Endothelial cell of umbilical vein (primary cell): ENCODE measurements at regions not wholly inside any gene's neighbourhood (a gene's known extent, or its start where the extent isn't known, plus 50 kb on each side); places are given as distances from the start of the nearest gene placed in this dataset.
"Not testable (repeated sequence)": the region's sequence is repeated elsewhere in the genome, so short reads cannot be mapped to it uniquely, and the experiment has no call there.

Experiments
- BruUV-seq: library from RNA; stranded (reverse); fragments of 400-500 nt; replicated peaks from 2 replicates; lab custom pipeline; 2021; lab: Mats Ljungman, UMichigan
- CTCF ChIA-PET: fragments of 300-600, 350-600 bp; sonication (Branson Sonifier 250); formaldehyde crosslinking; loops from one replicate; lab custom pipeline; 2021; ENCODE audit warnings: antibody characterized with exemption, inconsistent platforms; lab: Charles Lee
- POLR2A ChIA-PET: fragments of 300-600, 350-600 bp; sonication (Branson Sonifier 250); formaldehyde crosslinking; loops from one replicate; lab custom pipeline; 2021; ENCODE audit warnings: antibody characterized with exemption, inconsistent platforms; lab: Charles Lee
- DNase-seq: peaks from one replicate; pipeline ENCODE4 v3.0.0-alpha.2; 2011; ENCODE audit warnings: low read depth, low spot score
- FAIRE-seq: peaks from 2 replicates; lab custom pipeline; 2011; peaks lifted over from hg19 to GRCh38; lab: Jason Lieb, UNC
- H2AFZ ChIP-seq: 2 replicates; pipeline ENCODE4 v1.6.0; 2012; ENCODE audit warnings: low read depth, low read length, control low read depth, inconsistent platforms
- H3K27ac ChIP-seq: 2 replicates; pipeline ENCODE4 v1.5.1; 2011; ENCODE audit warnings: low read depth, mild to moderate bottlenecking, control low read depth, low read length, moderate library complexity; ENCODE audit not compliant: insufficient read depth
- H3K27me3 ChIP-seq, 2 experiments: 2 replicates each; pipeline versions ENCODE4 v1.6.0 to v1.6.1; 2011; ENCODE audit warnings: low read length in 2 of 2, mixed read lengths in 1 of 2; ENCODE audit not compliant: control insufficient read depth in 2 of 2, insufficient read depth in 2 of 2
- H3K36me3 ChIP-seq, 2 experiments: 2 replicates in 1 of 2; 3 replicates in 1 of 2; pipeline ENCODE4 v1.5.1; 2011; ENCODE audit warnings: low read length in 2 of 2, mild to moderate bottlenecking in 1 of 2, moderate library complexity in 1 of 2; ENCODE audit not compliant: control insufficient read depth in 2 of 2, insufficient read depth in 2 of 2; ENCODE audit errors: extremely low read depth in 1 of 2
- H3K4me1 ChIP-seq: 3 replicates; pipeline ENCODE4 v1.5.1; 2011; ENCODE audit warnings: mild to moderate bottlenecking, low read length; ENCODE audit not compliant: control insufficient read depth, insufficient read depth; ENCODE audit errors: extremely low read depth
- H3K4me2 ChIP-seq: 2 replicates; pipeline ENCODE4 v1.6.1; 2011; ENCODE audit warnings: low read length, control low read depth, mixed read lengths; ENCODE audit not compliant: insufficient read depth
- H3K4me3 ChIP-seq, 3 experiments: fragments of 200-600 bp in 1 of 3; sonication (generic), shearing (Covaris generic) in 1 of 3; replicated peaks in 1 of 3; 2 replicates each; pipeline ENCODE4 v1.5.1; 2011 to 2016; ENCODE audit warnings: control low read depth in 3 of 3, low read length in 3 of 3, mild to moderate bottlenecking in 2 of 3, inconsistent platforms in 1 of 3, low read depth in 1 of 3, moderate library complexity in 1 of 3; ENCODE audit not compliant: insufficient read depth in 1 of 3
- H3K79me2 ChIP-seq: 2 replicates; pipeline ENCODE4 v1.6.0; 2012; ENCODE audit warnings: low read length, inconsistent platforms; ENCODE audit not compliant: control insufficient read depth, insufficient read depth
- H3K9ac ChIP-seq: replicated peaks from 2 replicates; pipeline ENCODE3; 2011; ENCODE audit warnings: low read length, control low read depth; ENCODE audit not compliant: insufficient read depth; ENCODE audit errors: extremely low read depth
- H3K9me1 ChIP-seq: replicated peaks from 3 replicates; pipeline ENCODE4 v1.6.0; 2011; ENCODE audit warnings: mild to moderate bottlenecking, low read length; ENCODE audit not compliant: control insufficient read depth, insufficient read depth; ENCODE audit errors: extremely low read depth
- H3K9me3 ChIP-seq: replicated peaks from 2 replicates; pipeline ENCODE4 v1.5.1; 2012; ENCODE audit warnings: low read length, inconsistent platforms; ENCODE audit not compliant: control insufficient read depth, insufficient read depth
- H4K20me1 ChIP-seq: replicated peaks from 2 replicates; pipeline ENCODE3; 2011; ENCODE audit warnings: mild to moderate bottlenecking, low read length; ENCODE audit not compliant: control insufficient read depth, insufficient read depth; ENCODE audit errors: extremely low read depth
- JUN ChIP-seq: IDR thresholded peaks from 2 replicates; pipeline ENCODE4 v1.6.1; 2011; ENCODE audit warnings: borderline replicate concordance, low read depth; ENCODE audit not compliant: insufficient read length, insufficient read depth
- POLR2AphosphoS5 ChIP-seq: IDR thresholded peaks from 2 replicates; pipeline ENCODE4 v1.6.1; 2012; ENCODE audit warnings: low read depth, mild to moderate bottlenecking, control low read depth, low read length, moderate library complexity; ENCODE audit not compliant: insufficient read depth
- dilution Hi-C: fragments of 300-500 bp; cut with MboI; formaldehyde crosslinking; loops from one replicate; pipeline ENCODE4 v1.15.0; 2019; ENCODE audit warnings: low sequenced_read_pairs; ENCODE audit not compliant: extremely low pct_ligation_motif_present
- intact Hi-C: fragments of 100-400 bp; cut with micrococcal nuclease; formaldehyde crosslinking; loops from one replicate; pipeline ENCODE4 v1.10.0; 2022

- Histone ChIP-seq H3K27ac (no peak overlapping the region), H3K79me2 (no peaks in the 10 kb centered on the region), H3K27me3 (no peaks in the 10 kb centered on the region), H3K9ac (no peak overlapping the region), H4K20me1 (no peaks in the 10 kb centered on the region), H3K4me3 (no peak overlapping the region), H3K4me1 (no peaks in the 10 kb centered on the region), H3K4me2 (no peak overlapping the region), H3K36me3 (no peaks in the 10 kb centered on the region), H2AFZ (no peak overlapping the region), H3K9me1 (no peaks in the 10 kb centered on the region), H3K9me3 (no peaks in the 10 kb centered on the region)
- no TSS peak for BruUV-seq
- no peak for TF ChIP-seq JUN
- no peak for TF ChIP-seq POLR2AphosphoS5
- ChIA-PET CTCF (no interaction called here), POLR2A (no interaction called here)
- intact Hi-C loops, result no loop called here
- dilution Hi-C loops, result no loop called here
- FAIRE-seq (no peak), DNase-seq (no peak)
Observed at GRCh38 chr6:92962846-92963245, 456.5 kb downstream of the EPHA7 start.

DNA sequence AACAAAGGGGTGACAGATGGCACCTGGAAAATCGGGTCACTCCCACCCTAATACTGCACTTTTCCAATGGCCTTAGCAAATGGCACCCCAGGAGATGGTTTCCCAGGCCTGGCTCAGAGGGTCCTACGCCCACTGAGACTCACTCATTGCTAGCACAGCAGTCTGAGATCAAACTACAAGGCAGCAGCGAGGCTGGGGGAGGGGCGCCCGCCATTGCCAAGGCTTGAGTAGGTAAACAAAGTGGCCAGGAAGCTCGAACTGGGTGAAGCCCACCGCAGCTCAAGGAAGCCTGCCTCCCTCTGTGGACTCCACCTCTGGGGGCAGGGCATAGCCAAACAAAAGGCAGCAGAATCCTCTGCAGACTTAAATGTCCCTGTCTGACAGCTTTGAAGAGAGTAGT is 467.2 kb downstream of the EPHA7 start:
- H3K4me1 ChIP-seq, FAIRE-seq, H4K20me1 ChIP-seq, H3K4me3 ChIP-seq, H3K4me2 ChIP-seq, H3K79me2 ChIP-seq, H3K36me3 ChIP-seq, H2AFZ ChIP-seq, H3K9me1 ChIP-seq, CTCF ChIA-PET, H3K9me3 ChIP-seq, H3K9ac ChIP-seq, dilution Hi-C loops, POLR2A ChIA-PET, intact Hi-C loops, H3K27ac ChIP-seq, BruUV-seq, DNase-seq, H3K27me3 ChIP-seq: not testable (repeated sequence)
